ENCODE measurements at regions not wholly inside any gene's neighbourhood (a gene's known extent, or its start where the extent isn't known, plus 50 kb on each side); places are given as distances from the start of the nearest gene placed in this dataset.
"Not testable (repeated sequence)": the region's sequence is repeated elsewhere in the genome, so short reads cannot be mapped to it uniquely, and the experiment has no call there.

- no peak for DNase-seq (ENCODE audit: low read depth in 2 of 2)
Observed at GRCh38 chr14:22190411-22191191, 398.4 kb downstream of the DAD1 start.

- no peak for DNase-seq (ENCODE audit: low read depth in 2 of 2)
Observed at GRCh38 chr14:22189881-22190280, 399.1 kb downstream of the DAD1 start.

GRCh38 chr14:22188318-22188717 lies 400.7 kb downstream of the DAD1 start:
- DNase-seq (ENCODE audit: low read depth in 2 of 2): no peak

- DNase-seq (ENCODE audit: low read depth in 2 of 2): no peak
Observed at GRCh38 chr14:22185789-22186188, 403.2 kb downstream of the DAD1 start.

- no peak for DNase-seq (ENCODE audit: low read depth in 2 of 2)
Observed at GRCh38 chr14:22185191-22185590, 403.8 kb downstream of the DAD1 start.

GRCh38 chr14:22184830-22185168 lies 404.2 kb downstream of the DAD1 start:
- DNase-seq (ENCODE audit: low read depth in 2 of 2): no peak

GRCh38 chr14:22184157-22184829 lies 404.7 kb downstream of the DAD1 start:
- no peak for DNase-seq (ENCODE audit: low read depth in 2 of 2)

- no peak for DNase-seq (ENCODE audit: low read depth in 2 of 2)
Observed at GRCh38 chr14:22180045-22180444, 409.0 kb downstream of the DAD1 start.

- no peak for DNase-seq (ENCODE audit: low read depth in 2 of 2)
Observed at GRCh38 chr14:22179190-22179589, 409.8 kb downstream of the DAD1 start.

GRCh38 chr14:22178333-22178839 lies 410.6 kb downstream of the DAD1 start:
- DNase-seq (ENCODE audit: low read depth in 2 of 2): no peak

GRCh38 chr14:22177870-22178269 lies 411.2 kb downstream of the DAD1 start:
- no peak for DNase-seq (ENCODE audit: low read depth in 2 of 2)

GRCh38 chr14:22176957-22177356 lies 412.1 kb downstream of the DAD1 start:
- DNase-seq (ENCODE audit: low read depth in 2 of 2): no peak

- DNase-seq (ENCODE audit: low read depth in 2 of 2): not testable (repeated sequence)
Observed at GRCh38 chr14:22175278-22175558, 413.8 kb downstream of the DAD1 start.

- DNase-seq (ENCODE audit: low read depth in 2 of 2): no peak
Observed at GRCh38 chr14:22174412-22175277, 414.4 kb downstream of the DAD1 start.

GRCh38 chr14:22168092-22168955 lies 420.7 kb downstream of the DAD1 start:
- DNase-seq (ENCODE audit: low read depth in 2 of 2): no peak

- DNase-seq (ENCODE audit: low read depth in 2 of 2): no peak
Observed at GRCh38 chr14:22164616-22165015, 424.4 kb downstream of the DAD1 start.

- no peak for DNase-seq (ENCODE audit: low read depth in 2 of 2)
Observed at GRCh38 chr14:22163051-22163450, 426.0 kb downstream of the DAD1 start.

- no peak for DNase-seq (ENCODE audit: low read depth in 2 of 2)
Observed at GRCh38 chr14:22159957-22160356, 429.1 kb downstream of the DAD1 start.

- no peak for DNase-seq (ENCODE audit: low read depth in 2 of 2)
Observed at GRCh38 chr14:22159099-22159498, 429.9 kb downstream of the DAD1 start.

- DNase-seq (ENCODE audit: low read depth in 2 of 2): no peak
Observed at GRCh38 chr14:22158560-22158959, 430.5 kb downstream of the DAD1 start.

- no peak for DNase-seq (ENCODE audit: low read depth in 2 of 2)
Observed at GRCh38 chr14:22155571-22155970, 433.5 kb downstream of the DAD1 start.

GRCh38 chr14:22152903-22153302 lies 436.1 kb downstream of the DAD1 start:
- DNase-seq (ENCODE audit: low read depth in 2 of 2): no peak

Measured in stimulated activated CD8-positive, alpha-beta memory T cell treated with anti-CD3 and anti-CD28 coated beads, Interleukin-2, amount 100 ng/mL, for 48 hours (primary cell).